SK-N-SH treated with all-trans-retinoic acid at 6 μM for 48 hours (cell line): ENCODE measurements at regions not wholly inside any gene's neighbourhood (a gene's known extent, or its start where the extent isn't known, plus 50 kb on each side); places are given as distances from the start of the nearest gene placed in this dataset.

Experiments used
- ATAC-seq: fragments of 200-7000 bp; cut with Tn5 transposase; 3 replicates; pipeline ENCODE4 v1.9.1; 2020; ENCODE audit warnings: mild to moderate bottlenecking, moderate library complexity
- ARNTL ChIP-seq: fragments of 450-650 bp; formaldehyde crosslinking; IDR thresholded peaks from 2 replicates; pipeline ENCODE4 v1.5.0; 2020; ENCODE audit warnings: low read depth, mild to moderate bottlenecking, moderate library complexity, borderline replicate concordance
- BACH2 ChIP-seq: fragments of 250-450 bp; sonication (Bioruptor Pico); IDR thresholded peaks from 2 replicates; pipeline ENCODE4 v1.9.0; 2021; ENCODE audit warnings: mild to moderate bottlenecking, borderline replicate concordance
- CSDC2 ChIP-seq: fragments of 250-450 bp; sonication (Bioruptor Pico); IDR thresholded peaks from 2 replicates; pipeline ENCODE4 v1.5.0; 2020; ENCODE audit warnings: mild to moderate bottlenecking, moderate library complexity
- ESRRG ChIP-seq: fragments of 250-450 bp; sonication (Bioruptor Pico); IDR thresholded peaks from 2 replicates; pipeline ENCODE4 v1.6.1; 2021; ENCODE audit warnings: mild to moderate bottlenecking
- GLIS3 ChIP-seq: fragments of 250-450 bp; sonication (Bioruptor Pico); IDR thresholded peaks from 2 replicates; pipeline ENCODE4 v1.5.0; 2020; ENCODE audit warnings: mild to moderate bottlenecking, moderate library complexity
- ISL1 ChIP-seq: fragments of 250-450 bp; sonication (Bioruptor Pico); IDR thresholded peaks from 2 replicates; pipeline ENCODE4 v2.1.2; 2022; ENCODE audit warnings: mild to moderate bottlenecking, moderate library complexity
- PPARA ChIP-seq: fragments of 250-450 bp; sonication (Bioruptor Pico); IDR thresholded peaks from 2 replicates; pipeline ENCODE4 v1.5.0; 2020; ENCODE audit warnings: mild to moderate bottlenecking, borderline replicate concordance
- RARB ChIP-seq: fragments of 250-450 bp; sonication (Bioruptor Pico); IDR thresholded peaks from 2 replicates; pipeline ENCODE4 v1.8.0; 2021; ENCODE audit warnings: mild to moderate bottlenecking, moderate library complexity
- SNAI2 ChIP-seq: fragments of 250-450 bp; sonication (Bioruptor Pico); IDR thresholded peaks from 2 replicates; pipeline ENCODE4 v1.5.0; 2020; ENCODE audit warnings: mild to moderate bottlenecking, moderate library complexity
- TCF4 ChIP-seq: fragments of 250-450 bp; sonication (Bioruptor Pico); IDR thresholded peaks from 2 replicates; pipeline ENCODE4 v1.8.0; 2021; ENCODE audit warnings: mild to moderate bottlenecking, moderate library complexity, borderline replicate concordance
- TOX ChIP-seq: fragments of 250-450 bp; sonication (Bioruptor Pico); IDR thresholded peaks from 2 replicates; pipeline ENCODE4 v1.8.0; 2021; ENCODE audit warnings: mild to moderate bottlenecking, moderate library complexity, borderline replicate concordance
- ZC3H10 ChIP-seq: fragments of 250-450 bp; sonication (Bioruptor Pico); IDR thresholded peaks from 2 replicates; pipeline ENCODE4 v1.5.1; 2021; ENCODE audit warnings: mild to moderate bottlenecking, moderate library complexity
- ZFP30 ChIP-seq: fragments of 450-650 bp; formaldehyde crosslinking; IDR thresholded peaks from 2 replicates; pipeline ENCODE4 v1.5.0; 2022; ENCODE audit warnings: mild to moderate bottlenecking, moderate library complexity
- ZNF565 ChIP-seq: fragments of 450-650 bp; formaldehyde crosslinking; conservative IDR thresholded peaks from 2 replicates; pipeline ENCODE4 v1.5.0; 2020; ENCODE audit warnings: low read depth, mild to moderate bottlenecking, moderate library complexity
- ZNF70 ChIP-seq: fragments of 450-650 bp; formaldehyde crosslinking; IDR thresholded peaks from 2 replicates; pipeline ENCODE4 v1.5.0; 2020; ENCODE audit warnings: mild to moderate bottlenecking, moderate library complexity
- TF ChIP-seq, protein P1 (sequence below): fragments of 250-450 bp; sonication (Bioruptor Pico); IDR thresholded peaks from 2 replicates; pipeline ENCODE4 v1.8.0; 2021; ENCODE audit warnings: low read depth, mild to moderate bottlenecking, moderate library complexity, borderline replicate concordance
- TF ChIP-seq, protein P2 (sequence below): fragments of 250-450 bp; sonication (Bioruptor Pico); IDR thresholded peaks from 2 replicates; pipeline ENCODE4 v1.5.0; 2020; ENCODE audit warnings: mild to moderate bottlenecking, moderate library complexity
- TF ChIP-seq, protein P3 (sequence below): fragments of 250-450 bp; sonication (Bioruptor Pico); IDR thresholded peaks from 2 replicates; pipeline ENCODE4 v1.5.1; 2021; ENCODE audit warnings: mild to moderate bottlenecking, moderate library complexity
- TF ChIP-seq, protein P4 (sequence below): fragments of 250-450 bp; sonication (Bioruptor Pico); IDR thresholded peaks from 2 replicates; pipeline ENCODE4 v1.5.1; 2020; ENCODE audit warnings: low read depth, mild to moderate bottlenecking, moderate library complexity

DNA sequence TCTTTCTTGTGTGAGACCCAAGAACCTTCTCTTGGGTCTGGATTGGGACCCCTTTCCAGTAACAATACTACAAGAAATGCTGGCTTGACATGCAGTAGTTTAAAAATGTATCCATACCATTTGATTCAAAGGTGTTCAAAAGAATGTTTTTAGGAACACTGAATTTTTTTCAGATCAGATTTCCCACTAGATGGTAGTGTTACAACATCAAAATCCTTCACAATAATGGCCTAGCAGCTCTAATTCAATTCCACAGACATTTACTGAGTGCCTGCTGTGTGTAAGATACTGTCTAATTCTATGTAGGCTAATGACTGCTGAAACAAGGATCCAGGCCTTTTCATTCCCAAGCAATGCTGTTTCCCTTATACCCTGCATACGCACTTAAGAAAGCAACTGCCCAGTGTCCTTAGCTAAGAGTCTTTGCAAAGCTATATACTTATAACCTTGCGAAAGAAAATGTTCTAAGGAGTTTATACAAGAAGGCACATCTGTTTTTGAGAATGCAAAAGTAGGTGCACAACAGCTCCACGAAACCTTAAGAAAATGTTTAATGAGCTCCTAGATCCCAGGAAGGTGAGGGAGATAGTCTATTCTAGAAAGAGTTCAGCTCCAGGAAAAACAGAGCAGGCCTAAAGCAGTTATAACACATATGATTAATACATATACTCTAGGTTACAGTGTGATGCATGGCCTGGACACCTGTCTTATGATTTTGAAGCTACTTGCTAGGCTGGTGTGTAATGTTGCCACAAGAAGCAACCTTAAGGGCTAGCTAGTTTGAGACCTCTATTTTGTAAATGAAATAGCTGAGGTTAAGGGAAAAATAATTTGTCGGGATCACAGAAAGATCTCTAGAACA, 50.9 kb upstream of the PKP2 start:
- peak; percentile 58; the same call in 2 of the 3 replicates for ATAC-seq
- TF ChIP-seq RARB (CRISPR knock-in tag): no peak
- no peak for TF ChIP-seq BACH2 (CRISPR knock-in tag)
- no peak for TF ChIP-seq ARNTL (CRISPR knock-in tag)
- TF ChIP-seq GLIS3 (CRISPR knock-in tag): no peak
- TF ChIP-seq, protein P1, sequence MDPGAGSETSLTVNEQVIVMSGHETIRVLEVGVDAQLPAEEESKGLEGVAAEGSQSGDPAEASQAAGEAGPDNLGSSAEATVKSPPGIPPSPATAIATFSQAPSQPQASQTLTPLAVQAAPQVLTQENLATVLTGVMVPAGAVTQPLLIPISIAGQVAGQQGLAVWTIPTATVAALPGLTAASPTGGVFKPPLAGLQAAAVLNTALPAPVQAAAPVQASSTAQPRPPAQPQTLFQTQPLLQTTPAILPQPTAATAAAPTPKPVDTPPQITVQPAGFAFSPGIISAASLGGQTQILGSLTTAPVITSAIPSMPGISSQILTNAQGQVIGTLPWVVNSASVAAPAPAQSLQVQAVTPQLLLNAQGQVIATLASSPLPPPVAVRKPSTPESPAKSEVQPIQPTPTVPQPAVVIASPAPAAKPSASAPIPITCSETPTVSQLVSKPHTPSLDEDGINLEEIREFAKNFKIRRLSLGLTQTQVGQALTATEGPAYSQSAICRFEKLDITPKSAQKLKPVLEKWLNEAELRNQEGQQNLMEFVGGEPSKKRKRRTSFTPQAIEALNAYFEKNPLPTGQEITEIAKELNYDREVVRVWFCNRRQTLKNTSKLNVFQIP: no peak
- no peak for TF ChIP-seq ZFP30
- no peak for TF ChIP-seq ZC3H10 (CRISPR knock-in tag)
- TF ChIP-seq, all 23 proteins: peak for 0

DNA sequence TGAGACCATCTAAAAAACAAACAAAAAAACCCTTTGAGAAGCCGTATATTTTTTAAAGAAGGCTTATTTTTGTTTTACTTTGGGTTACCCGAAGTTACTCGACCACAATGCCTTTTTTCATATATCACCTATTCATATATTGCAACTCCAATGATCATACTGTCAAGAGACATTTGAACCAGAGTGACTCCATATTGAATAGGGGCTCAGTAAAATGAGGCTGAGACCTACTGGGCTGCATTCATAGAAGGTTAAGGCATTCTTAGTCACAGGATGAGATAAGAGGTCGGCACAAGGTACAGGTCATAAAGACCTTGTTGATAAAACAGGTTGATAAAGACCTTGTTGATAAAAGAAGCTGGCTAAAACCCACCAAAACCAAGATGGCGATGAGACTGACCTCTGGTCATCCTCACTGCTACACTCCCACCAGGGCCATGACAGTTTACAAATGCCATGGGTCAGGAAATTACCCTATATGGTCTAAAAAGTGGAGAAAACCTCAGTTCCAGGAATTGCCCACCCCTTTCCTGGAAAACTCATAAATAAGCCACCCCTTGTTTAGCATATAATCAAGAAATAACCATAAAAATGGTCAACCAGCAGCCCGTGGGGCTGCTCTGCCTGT, 50.0 kb upstream of the PKP2 start:
- ATAC-seq: no peak
- TF ChIP-seq, protein P2, sequence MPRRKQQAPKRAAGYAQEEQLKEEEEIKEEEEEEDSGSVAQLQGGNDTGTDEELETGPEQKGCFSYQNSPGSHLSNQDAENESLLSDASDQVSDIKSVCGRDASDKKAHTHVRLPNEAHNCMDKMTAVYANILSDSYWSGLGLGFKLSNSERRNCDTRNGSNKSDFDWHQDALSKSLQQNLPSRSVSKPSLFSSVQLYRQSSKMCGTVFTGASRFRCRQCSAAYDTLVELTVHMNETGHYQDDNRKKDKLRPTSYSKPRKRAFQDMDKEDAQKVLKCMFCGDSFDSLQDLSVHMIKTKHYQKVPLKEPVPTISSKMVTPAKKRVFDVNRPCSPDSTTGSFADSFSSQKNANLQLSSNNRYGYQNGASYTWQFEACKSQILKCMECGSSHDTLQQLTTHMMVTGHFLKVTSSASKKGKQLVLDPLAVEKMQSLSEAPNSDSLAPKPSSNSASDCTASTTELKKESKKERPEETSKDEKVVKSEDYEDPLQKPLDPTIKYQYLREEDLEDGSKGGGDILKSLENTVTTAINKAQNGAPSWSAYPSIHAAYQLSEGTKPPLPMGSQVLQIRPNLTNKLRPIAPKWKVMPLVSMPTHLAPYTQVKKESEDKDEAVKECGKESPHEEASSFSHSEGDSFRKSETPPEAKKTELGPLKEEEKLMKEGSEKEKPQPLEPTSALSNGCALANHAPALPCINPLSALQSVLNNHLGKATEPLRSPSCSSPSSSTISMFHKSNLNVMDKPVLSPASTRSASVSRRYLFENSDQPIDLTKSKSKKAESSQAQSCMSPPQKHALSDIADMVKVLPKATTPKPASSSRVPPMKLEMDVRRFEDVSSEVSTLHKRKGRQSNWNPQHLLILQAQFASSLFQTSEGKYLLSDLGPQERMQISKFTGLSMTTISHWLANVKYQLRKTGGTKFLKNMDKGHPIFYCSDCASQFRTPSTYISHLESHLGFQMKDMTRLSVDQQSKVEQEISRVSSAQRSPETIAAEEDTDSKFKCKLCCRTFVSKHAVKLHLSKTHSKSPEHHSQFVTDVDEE: no peak
- TF ChIP-seq ZC3H10 (CRISPR knock-in tag): no peak
- TF ChIP-seq TOX (CRISPR knock-in tag): no peak
- no peak for TF ChIP-seq BACH2 (CRISPR knock-in tag)
- TF ChIP-seq ARNTL (CRISPR knock-in tag): no peak
- TF ChIP-seq, protein P3, sequence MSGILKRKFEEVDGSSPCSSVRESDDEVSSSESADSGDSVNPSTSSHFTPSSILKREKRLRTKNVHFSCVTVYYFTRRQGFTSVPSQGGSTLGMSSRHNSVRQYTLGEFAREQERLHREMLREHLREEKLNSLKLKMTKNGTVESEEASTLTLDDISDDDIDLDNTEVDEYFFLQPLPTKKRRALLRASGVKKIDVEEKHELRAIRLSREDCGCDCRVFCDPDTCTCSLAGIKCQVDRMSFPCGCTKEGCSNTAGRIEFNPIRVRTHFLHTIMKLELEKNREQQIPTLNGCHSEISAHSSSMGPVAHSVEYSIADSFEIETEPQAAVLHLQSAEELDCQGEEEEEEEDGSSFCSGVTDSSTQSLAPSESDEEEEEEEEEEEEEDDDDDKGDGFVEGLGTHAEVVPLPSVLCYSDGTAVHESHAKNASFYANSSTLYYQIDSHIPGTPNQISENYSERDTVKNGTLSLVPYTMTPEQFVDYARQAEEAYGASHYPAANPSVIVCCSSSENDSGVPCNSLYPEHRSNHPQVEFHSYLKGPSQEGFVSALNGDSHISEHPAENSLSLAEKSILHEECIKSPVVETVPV: no peak
- no peak for TF ChIP-seq CSDC2
- no peak for TF ChIP-seq RARB (CRISPR knock-in tag)
- no peak for TF ChIP-seq TCF4 (CRISPR knock-in tag)
- TF ChIP-seq SNAI2 (CRISPR knock-in tag): no peak
- TF ChIP-seq ESRRG: no peak
- TF ChIP-seq ZNF70 (CRISPR knock-in tag): no peak
- TF ChIP-seq GLIS3 (CRISPR knock-in tag): no peak
- TF ChIP-seq ZNF565 (CRISPR knock-in tag): no peak
- TF ChIP-seq ZFP30: no peak
- TF ChIP-seq, protein P4, sequence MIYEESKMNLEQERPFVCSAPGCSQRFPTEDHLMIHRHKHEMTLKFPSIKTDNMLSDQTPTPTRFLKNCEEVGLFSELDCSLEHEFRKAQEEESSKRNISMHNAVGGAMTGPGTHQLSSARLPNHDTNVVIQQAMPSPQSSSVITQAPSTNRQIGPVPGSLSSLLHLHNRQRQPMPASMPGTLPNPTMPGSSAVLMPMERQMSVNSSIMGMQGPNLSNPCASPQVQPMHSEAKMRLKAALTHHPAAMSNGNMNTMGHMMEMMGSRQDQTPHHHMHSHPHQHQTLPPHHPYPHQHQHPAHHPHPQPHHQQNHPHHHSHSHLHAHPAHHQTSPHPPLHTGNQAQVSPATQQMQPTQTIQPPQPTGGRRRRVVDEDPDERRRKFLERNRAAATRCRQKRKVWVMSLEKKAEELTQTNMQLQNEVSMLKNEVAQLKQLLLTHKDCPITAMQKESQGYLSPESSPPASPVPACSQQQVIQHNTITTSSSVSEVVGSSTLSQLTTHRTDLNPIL: no peak
- no peak for TF ChIP-seq PPARA
- TF ChIP-seq, protein P1: no peak
- TF ChIP-seq ISL1 (CRISPR knock-in tag): no peak
